ENCODE measurements at regions not wholly inside any gene's neighbourhood (a gene's known extent, or its start where the extent isn't known, plus 50 kb on each side); places are given as distances from the start of the nearest gene placed in this dataset.
"Not testable (repeated sequence)": the region's sequence is repeated elsewhere in the genome, so short reads cannot be mapped to it uniquely, and the experiment has no call there.

- Histone ChIP-seq H3K36me3 (no peaks in the 10 kb centered on the region), H3K4me1 (no peaks in the 10 kb centered on the region), H3K27me3 (no peaks in the 10 kb centered on the region), H3K9me3 (peaks cover 0 to 4% of the 10 kb centered on the region in 2 donors), H3K4me3 (no peak overlapping the region), H3K27ac (no peak overlapping the region)
- no peak for TF ChIP-seq CTCF (IDR thresholded peaks at IDR 0.05)
- ATAC-seq (no peak), DNase-seq (no peak)
- intact Hi-C loops (cut with DNase I) = no loop called here
Observed at GRCh38 chr11:38123673-38124072, 1525.6 kb upstream of the RAG2 start.

DNA sequence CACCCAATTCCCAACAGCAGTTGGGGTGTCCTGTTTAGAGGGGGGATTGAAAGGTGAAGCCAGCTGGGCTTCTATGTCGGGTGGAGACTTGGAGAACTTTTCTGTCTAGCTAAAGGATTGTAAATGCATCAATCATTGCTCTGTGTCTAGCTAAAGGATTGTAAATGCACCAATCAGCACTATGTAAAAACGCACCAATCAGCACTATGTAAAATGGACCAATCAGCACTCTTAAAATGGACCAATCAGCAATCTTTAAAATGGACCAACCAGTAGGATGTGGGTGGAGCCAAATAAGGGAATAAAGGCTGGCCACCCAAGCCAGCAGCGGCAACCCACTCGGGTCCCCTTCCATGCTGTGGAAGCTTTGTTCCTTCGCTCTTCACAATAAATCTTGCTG is 1518.6 kb upstream of the RAG2 start:
- H3K4me1 ChIP-seq; intact Hi-C loops (cut with DNase I); H3K27me3 ChIP-seq; H3K27ac ChIP-seq; DNase-seq; ATAC-seq; H3K36me3 ChIP-seq; H3K4me3 ChIP-seq: not testable (repeated sequence)
- H3K9me3 ChIP-seq = peaks cover 0 to 22% of the 10 kb centered on the region in 2 donors

- DNase-seq; H3K4me1 ChIP-seq; intact Hi-C loops (cut with DNase I); H3K4me3 ChIP-seq; H3K27me3 ChIP-seq; H3K27ac ChIP-seq; H3K36me3 ChIP-seq; ATAC-seq: not testable (repeated sequence)
- peaks cover 0 to 32% of the 10 kb centered on the region in 2 donors for H3K9me3 ChIP-seq
Observed at GRCh38 chr11:38115381-38115780, 1517.3 kb upstream of the RAG2 start.

DNA sequence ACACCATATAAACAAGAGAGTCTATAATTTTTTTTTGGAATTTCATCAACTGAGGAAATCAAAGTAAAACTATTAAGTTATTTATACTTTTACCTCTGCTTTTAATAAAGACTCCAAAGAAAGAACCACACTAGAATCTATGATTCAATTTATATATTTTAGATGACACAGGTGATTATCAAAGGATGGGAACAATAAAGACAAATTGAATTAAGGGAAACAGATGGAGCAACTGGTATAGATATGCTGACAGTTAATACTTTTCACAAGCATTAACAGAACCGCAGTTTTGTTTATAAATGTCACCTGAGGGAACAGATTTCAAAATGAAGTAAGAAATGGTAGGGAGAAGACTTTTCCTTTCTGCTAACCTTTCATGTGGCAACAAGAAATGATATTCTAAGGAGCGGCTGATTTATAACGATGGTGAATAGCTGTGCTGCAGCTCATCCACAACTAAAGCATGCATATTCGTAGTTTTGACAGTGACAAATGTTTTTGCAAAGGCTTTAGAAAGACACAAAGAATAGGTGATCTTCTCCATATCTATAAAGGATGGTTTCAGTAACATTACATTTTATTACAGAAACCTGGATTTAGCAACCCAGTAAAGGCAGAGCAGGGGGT is 1502.9 kb upstream of the RAG2 start:
- no peaks in the 10 kb centered on the region for H3K27me3 ChIP-seq
- TF ChIP-seq CTCF (IDR thresholded peaks at IDR 0.05) = no peak
- no peaks in the 10 kb centered on the region for H3K9me3 ChIP-seq
- DNase-seq (no peak), ATAC-seq (no peak)
- no peak overlapping the region for H3K4me3 ChIP-seq
- H3K36me3 ChIP-seq = no peaks in the 10 kb centered on the region
- no peak overlapping the region for H3K27ac ChIP-seq
- H3K4me1 ChIP-seq = no peaks in the 10 kb centered on the region
- intact Hi-C loops (cut with DNase I) = no loop called here

- intact Hi-C loops (cut with DNase I) = no loop called here
- no peak for DNase-seq
- no peak for ATAC-seq
Observed at GRCh38 chr11:38095268-38095667, 1497.2 kb upstream of the RAG2 start.

GRCh38 chr11:38089726-38090125 is 1491.7 kb upstream of the RAG2 start:
- Histone ChIP-seq H3K36me3 (no peaks in the 10 kb centered on the region), H3K9me3 (peaks cover 0 to 15% of the 10 kb centered on the region in 2 donors), H3K27ac (no peak overlapping the region), H3K27me3 (no peaks in the 10 kb centered on the region), H3K4me3 (no peak overlapping the region), H3K4me1 (no peaks in the 10 kb centered on the region)
- no peak for DNase-seq
- TF ChIP-seq CTCF (IDR thresholded peaks at IDR 0.05) = no peak
- intact Hi-C loops (cut with DNase I) = no loop called here
- ATAC-seq = peak; percentile 40

More at GRCh38 chr11:38095268-38095667, 1497.2 kb upstream of the RAG2 start:
- Histone ChIP-seq H3K4me1 (no peaks in the 10 kb centered on the region), H3K4me3 (no peak overlapping the region), H3K27me3 (no peaks in the 10 kb centered on the region), H3K36me3 (no peaks in the 10 kb centered on the region), H3K27ac (no peak overlapping the region), H3K9me3 (peaks cover 0 to 3% of the 10 kb centered on the region in 2 donors)
- TF ChIP-seq CTCF (IDR thresholded peaks at IDR 0.05) = no peak
